GM15510 (cell line): ENCODE measurements at regions not wholly inside any gene's neighbourhood (a gene's known extent, or its start where the extent isn't known, plus 50 kb on each side); places are given as distances from the start of the nearest gene placed in this dataset.

Source experiments
- POLR2A ChIP-seq: IDR thresholded peaks from 3 replicates; pipeline ENCODE4 v1.6.1; 2011; ENCODE audit warnings: borderline replicate concordance; ENCODE audit not compliant: insufficient read length; ENCODE audit errors: extremely low read depth

- TF ChIP-seq POLR2A = no peak
Observed at GRCh38 chr1:37085393-37085792, 51.1 kb upstream of the GRIK3 start.

DNA sequence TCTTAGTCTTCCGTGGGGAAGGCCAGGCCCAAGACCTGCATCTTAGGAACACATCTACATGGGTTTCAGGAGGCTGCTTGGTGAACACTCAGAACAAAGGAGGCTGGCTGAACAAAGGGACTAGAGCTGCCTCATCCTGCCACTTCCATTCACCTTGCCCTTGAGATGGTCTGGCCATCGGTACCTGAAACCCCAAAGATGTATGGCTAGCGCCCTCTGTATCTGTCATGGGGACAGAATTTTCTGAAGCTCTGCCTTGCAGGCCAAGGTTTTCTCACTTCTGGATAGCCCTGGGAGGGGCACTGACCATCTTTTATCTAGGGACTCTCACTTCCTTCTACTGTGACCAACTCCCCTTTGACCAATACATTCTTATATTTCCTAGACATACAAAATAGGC, 55.4 kb upstream of the GRIK3 start:
- no peak for TF ChIP-seq POLR2A

DNA sequence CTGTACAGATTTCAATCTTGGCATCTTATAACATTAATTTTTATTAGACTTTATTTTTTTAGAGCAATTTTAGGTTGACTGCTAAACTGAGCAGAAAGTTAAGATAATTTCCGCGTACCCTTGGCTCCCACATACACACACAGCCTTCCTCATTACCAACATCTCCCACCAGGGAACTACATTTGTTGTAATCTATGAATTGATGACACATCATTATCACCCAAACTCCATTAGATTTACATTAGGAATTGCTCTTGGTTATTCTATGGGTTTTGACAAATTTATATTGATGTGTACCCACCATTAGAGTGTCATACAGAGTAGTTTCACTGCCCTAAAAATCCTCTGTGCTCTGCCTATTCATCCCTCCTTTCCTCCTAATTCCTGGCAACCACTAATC, 56.4 kb upstream of the GRIK3 start:
- TF ChIP-seq POLR2A = no peak

DNA sequence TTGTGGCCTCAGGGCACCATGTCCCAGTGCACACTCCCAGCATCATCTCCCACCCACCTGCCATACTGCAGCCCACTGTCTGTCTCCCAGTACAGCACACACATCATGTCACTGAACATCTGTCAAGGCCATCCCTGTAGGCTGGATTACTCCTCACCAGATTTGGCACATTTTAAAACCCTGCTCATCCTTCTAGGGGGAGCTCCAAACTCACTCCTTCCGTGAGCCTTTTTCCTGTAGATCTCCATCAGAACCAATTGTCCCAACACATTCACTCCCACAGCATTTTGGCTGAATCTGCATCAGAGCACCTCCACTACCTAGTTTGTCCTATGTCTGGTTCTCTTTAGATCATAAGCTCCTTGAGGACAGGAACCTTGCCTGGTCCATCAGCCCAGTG, 58.6 kb upstream of the GRIK3 start:
- no peak for TF ChIP-seq POLR2A

DNA sequence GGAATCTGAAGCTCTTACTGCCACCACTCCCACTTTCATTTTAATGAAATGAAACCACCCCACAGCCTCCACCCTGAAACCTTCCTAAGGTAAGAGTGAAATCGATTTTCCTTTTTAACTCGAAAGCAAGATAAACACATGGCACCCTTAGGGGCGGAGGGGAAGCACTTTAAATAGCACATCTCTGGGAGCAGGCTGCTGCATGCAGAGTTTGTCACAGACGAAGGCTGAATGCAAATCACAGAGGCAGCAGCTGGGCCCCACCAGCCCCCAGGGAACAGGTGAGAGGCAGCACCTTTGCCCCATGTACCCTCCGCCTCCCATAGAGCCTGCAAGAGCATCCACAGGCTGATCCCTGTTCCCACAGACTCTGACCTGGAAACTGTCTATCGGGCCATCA, 60.0 kb upstream of the GRIK3 start:
- TF ChIP-seq POLR2A = no peak

GRCh38 chr1:37096523-37096922, 62.2 kb upstream of the GRIK3 start:
- no peak for TF ChIP-seq POLR2A

- no peak for TF ChIP-seq POLR2A
Observed at GRCh38 chr1:37097731-37098130, 63.4 kb upstream of the GRIK3 start.

DNA sequence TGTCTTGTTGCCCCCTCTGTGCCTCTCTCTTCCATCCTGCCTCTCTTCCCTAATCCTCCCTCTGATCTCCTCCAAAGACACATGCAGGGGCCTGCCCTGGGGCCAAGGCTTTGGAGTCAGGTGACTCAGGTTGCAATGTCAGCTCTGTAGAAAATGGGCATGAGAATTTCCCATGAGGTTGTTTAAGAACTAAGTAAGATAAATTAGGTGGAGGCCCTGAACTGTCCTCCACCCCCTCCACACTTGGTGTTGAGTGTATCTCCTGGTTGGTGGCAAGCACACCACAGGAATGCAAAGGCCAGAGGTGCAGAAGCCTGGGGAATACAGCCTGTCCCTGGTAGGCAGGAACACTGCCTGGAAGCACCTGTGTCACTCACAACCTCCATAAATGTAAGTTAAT, 63.9 kb upstream of the GRIK3 start:
- TF ChIP-seq POLR2A = no peak

DNA sequence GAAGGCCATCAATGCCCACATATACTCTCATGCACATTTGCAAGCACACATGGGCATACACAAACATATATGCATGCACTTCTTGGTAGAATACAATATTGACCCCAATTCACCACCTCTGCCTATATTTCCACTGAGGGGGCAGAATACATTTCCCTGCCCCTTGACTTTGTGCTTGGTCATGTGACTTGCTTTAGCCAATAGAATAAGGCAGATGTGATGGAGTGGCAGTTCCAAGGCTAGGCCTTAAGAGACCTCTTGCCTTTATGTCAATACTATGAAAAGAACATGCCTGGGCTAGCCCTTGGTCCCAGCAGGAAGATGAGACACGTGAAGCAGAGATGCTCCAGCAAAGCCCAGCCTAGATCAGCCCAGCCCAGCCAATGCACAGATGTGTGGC, 66.0 kb upstream of the GRIK3 start:
- TF ChIP-seq POLR2A = no peak

- no peak for TF ChIP-seq POLR2A
Observed at GRCh38 chr1:37102656-37103382, 68.5 kb upstream of the GRIK3 start.

DNA sequence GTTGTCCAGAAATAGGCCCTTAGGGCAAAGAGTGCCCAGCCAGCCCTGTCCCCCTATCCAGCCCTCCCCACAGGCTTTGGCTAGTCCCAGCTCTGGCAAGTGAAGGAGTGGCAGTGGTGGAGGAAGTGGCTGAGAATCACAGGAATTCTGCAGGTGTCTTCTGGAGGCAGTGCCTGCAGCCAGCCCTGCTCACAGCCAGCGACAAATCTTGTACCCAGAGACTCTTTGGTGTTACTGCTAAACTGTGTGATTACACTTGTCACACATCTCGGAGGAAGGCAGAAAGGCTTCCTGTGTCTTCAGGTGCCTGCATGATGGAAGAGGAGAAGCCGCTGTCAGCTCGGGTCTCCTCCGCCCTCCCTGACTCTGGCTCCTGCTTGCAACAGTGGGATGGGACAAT, 71.6 kb upstream of the GRIK3 start:
- TF ChIP-seq POLR2A = no peak

DNA sequence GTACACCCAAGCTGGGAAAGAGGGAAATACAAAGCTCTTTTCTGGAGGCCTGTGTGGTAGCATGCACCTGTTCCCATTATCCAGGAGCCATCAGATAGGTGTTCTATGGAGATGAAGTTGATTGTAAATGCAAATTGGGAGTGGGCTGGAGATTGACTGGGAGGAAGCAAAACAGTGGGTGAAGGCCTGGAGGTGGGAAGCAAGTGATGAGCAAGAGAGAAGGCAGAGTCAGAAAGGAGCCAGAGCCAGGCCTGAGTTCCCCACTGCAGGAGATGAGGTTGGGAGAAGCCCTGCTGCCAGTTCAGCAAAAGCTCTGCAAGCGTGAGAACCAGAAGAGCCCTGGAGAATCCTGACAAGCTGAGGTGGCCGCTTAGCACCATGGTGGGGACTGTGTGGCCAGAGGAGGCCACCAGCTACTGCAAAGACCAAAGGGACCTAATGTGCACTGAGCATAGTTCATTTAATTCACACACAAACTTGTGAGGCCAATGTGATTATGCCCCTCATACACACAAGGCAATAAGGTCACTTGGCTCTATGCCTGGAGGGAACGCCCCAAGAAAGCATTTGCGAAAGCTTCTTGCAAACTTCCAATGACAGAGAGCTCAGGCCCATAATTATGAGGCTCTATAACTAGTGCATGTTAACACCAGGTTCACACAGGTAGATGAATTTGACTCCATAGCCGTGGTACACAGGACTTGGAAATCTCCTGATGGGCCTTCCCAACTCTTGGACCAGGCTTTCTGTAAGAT, 73.0 kb upstream of the GRIK3 start:
- no peak for TF ChIP-seq POLR2A

DNA sequence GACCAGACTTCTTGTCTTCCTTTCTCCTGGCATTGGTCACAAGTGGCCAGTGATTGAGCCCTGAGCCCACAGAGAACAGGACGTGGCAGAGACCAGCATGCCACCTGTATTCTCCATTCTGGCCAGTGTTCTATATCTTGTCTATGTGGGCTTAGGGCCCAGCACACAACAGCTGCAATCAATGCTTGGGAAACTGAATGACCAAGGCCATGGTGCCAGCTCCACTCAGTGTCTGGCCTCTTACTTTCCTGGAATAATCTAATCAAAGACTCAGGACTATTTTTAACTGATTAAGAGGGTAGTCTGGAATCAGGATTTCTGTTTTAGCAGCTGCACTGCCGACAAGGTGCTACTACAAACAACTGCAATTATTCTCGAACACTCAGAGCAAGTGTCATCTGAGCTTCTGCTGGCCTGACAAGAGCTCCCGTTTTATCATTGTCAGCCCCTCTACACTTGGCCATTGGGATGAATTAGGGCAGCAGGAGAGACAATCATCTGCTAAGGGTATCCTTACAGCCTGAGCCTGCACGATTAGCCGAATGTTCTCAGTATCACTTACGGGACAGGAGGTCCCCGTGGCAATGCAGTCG, 74.4 kb upstream of the GRIK3 start:
- no peak for TF ChIP-seq POLR2A

DNA sequence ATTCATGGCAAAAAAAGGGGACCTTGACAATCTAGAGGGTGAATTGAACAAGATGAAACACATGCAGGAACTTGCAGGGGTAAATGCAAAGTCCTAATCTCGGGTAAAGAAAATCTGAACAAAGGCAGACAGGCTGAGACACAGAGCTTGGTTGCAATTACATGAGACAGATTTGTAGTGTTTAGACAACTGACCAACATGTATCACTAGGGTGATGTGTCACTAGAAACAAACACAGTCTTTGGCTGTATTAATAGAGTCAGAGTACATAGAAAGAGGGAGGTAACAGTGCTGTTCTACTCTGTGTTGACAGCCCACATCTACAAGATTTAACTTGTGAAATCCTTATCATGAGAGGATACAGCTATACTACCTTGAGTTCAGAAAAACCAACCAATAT, 78.1 kb upstream of the GRIK3 start:
- TF ChIP-seq POLR2A = no peak

GRCh38 chr1:37113285-37113997, 79.1 kb upstream of the GRIK3 start:
- TF ChIP-seq POLR2A = no peak
